Stimulated activated memory B cell treated with anti-CD40 and anti-IgM and Interleukin-4, amounts not matched to agents 10 μg/mL and 1 μg/mL and 100 μg/mL, for 72 hours (primary cell): ENCODE measurements at regions not wholly inside any gene's neighbourhood (a gene's known extent, or its start where the extent isn't known, plus 50 kb on each side); places are given as distances from the start of the nearest gene placed in this dataset.
"Not testable (repeated sequence)": the region's sequence is repeated elsewhere in the genome, so short reads cannot be mapped to it uniquely, and the experiment has no call there.

Source experiments
- ATAC-seq: fragments of 150-1000 bp; cut with Tn5 transposase; 2 replicates; pipeline ENCODE4 v1.10.0; 2021
- H3K27ac Mint-ChIP-seq: one replicate; pipeline ENCODE4 v1.8.0; 2022; ENCODE audit warnings: mild to moderate bottlenecking, mixed read lengths
- H3K27me3 Mint-ChIP-seq: one replicate; pipeline ENCODE4 v1.8.0; 2022; ENCODE audit warnings: mixed read lengths
- H3K36me3 Mint-ChIP-seq: one replicate; pipeline ENCODE4 v1.8.0; 2022; ENCODE audit warnings: mixed read lengths
- H3K4me1 Mint-ChIP-seq: one replicate; pipeline ENCODE4 v1.8.0; 2022; ENCODE audit warnings: mixed read lengths
- H3K4me3 Mint-ChIP-seq: one replicate; pipeline ENCODE4 v1.8.0; 2022; ENCODE audit warnings: mild to moderate bottlenecking, moderate library complexity, mixed read lengths
- H3K9me3 Mint-ChIP-seq: one replicate; pipeline ENCODE4 v1.8.0; 2022; ENCODE audit warnings: mixed read lengths

- Mint-ChIP-seq H3K27me3 (no peaks in the 10 kb centered on the region), H3K9me3 (peaks cover 3% of the 10 kb centered on the region), H3K27ac (no peak overlapping the region), H3K4me1 (no peaks in the 10 kb centered on the region), H3K36me3 (no peaks in the 10 kb centered on the region), H3K4me3 (no peak overlapping the region)
- no peak for ATAC-seq
Observed at GRCh38 chr13:58935689-58936088, 1228.0 kb downstream of the DIAPH3 start.

- H3K4me1 Mint-ChIP-seq: no peaks in the 10 kb centered on the region
- no peak overlapping the region for H3K27ac Mint-ChIP-seq
- H3K4me3 Mint-ChIP-seq: no peak overlapping the region
- peaks cover 11% of the 10 kb centered on the region for H3K9me3 Mint-ChIP-seq
- H3K27me3 Mint-ChIP-seq: no peaks in the 10 kb centered on the region
- no peak for ATAC-seq
- H3K36me3 Mint-ChIP-seq: no peaks in the 10 kb centered on the region
Observed at GRCh38 chr13:58946274-58946673, 1217.5 kb downstream of the DIAPH3 start.

- no peak overlapping the region for H3K4me3 Mint-ChIP-seq
- H3K36me3 Mint-ChIP-seq: no peaks in the 10 kb centered on the region
- peaks cover 11% of the 10 kb centered on the region for H3K9me3 Mint-ChIP-seq
- no peaks in the 10 kb centered on the region for H3K27me3 Mint-ChIP-seq
- H3K27ac Mint-ChIP-seq: no peak overlapping the region
- H3K4me1 Mint-ChIP-seq: no peaks in the 10 kb centered on the region
- no peak for ATAC-seq
Observed at GRCh38 chr13:58949646-58950045, 1214.1 kb downstream of the DIAPH3 start.

DNA sequence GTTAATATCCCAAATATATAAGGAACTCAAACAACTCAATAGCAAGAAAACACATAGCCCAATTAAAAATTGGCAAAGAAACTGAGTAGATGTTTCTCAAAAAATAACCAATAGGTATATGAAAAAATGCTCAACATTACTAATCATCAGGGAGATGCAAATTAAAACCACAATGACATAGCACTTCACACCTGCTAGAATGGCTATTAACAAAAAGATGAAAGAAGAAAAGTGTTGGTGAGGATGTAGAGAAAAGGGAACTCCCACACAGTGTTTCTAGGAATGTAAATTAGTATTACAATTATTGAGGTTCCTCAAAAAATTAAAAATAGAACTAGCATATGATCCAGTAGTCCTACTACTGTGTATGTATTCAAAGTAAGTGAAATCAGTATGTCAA is 1212.8 kb downstream of the DIAPH3 start:
- Mint-ChIP-seq H3K4me1 (no peaks in the 10 kb centered on the region), H3K27ac (no peak overlapping the region), H3K9me3 (peaks cover 8% of the 10 kb centered on the region), H3K27me3 (no peaks in the 10 kb centered on the region), H3K4me3 (no peak overlapping the region), H3K36me3 (no peaks in the 10 kb centered on the region)
- ATAC-seq: no peak

- no peak overlapping the region for H3K4me3 Mint-ChIP-seq
- H3K27me3 Mint-ChIP-seq: no peaks in the 10 kb centered on the region
- peak; percentile 51 for ATAC-seq
- H3K36me3 Mint-ChIP-seq: no peaks in the 10 kb centered on the region
- H3K4me1 Mint-ChIP-seq: no peaks in the 10 kb centered on the region
- peaks cover 8% of the 10 kb centered on the region for H3K9me3 Mint-ChIP-seq
- H3K27ac Mint-ChIP-seq: no peak overlapping the region
Observed at GRCh38 chr13:58953638-58954037, 1210.1 kb downstream of the DIAPH3 start.

DNA sequence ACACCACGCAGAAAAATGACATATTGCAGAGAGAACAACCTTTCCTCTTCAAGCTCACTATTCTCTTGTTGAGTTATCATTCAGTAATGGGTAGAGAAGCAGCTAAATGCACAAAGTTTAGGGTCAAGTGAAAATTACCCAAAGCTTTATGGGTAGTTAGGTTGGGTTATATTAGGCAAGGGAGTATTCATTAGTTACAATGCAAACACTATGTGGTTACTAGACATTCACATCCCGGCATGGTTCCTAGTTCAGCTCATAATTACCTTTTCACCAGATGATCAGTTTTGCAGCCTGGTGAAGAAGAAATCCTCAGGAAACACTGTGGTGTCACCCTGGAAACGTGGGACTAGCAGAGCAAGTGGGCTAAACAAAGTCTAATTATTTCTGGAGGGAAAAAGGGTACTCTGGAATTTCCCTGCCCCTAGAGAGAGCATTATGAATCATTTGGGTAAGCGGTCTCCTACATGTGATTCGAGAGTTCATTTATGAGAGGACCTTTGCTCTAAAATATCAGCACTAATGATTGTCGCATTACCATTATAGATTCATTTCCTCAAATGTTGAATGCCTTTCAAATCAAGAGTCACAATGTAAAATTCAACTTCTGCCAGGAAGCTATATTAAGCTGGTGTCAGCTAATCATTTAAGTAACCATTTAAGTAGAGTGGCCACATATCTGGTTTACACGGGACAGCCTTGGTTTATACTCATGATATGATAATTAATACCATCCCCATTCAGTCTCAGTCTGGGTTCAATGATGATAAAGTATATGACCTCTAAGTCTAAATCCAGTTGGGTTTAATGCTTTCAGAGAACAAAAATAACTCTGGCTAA is 1208.0 kb downstream of the DIAPH3 start:
- Mint-ChIP-seq H3K9me3 (peaks cover 3% of the 10 kb centered on the region), H3K27ac (no peak overlapping the region), H3K36me3 (no peaks in the 10 kb centered on the region), H3K4me1 (no peaks in the 10 kb centered on the region), H3K4me3 (no peak overlapping the region), H3K27me3 (no peaks in the 10 kb centered on the region)
- no peak for ATAC-seq

GRCh38 chr13:58958097-58958496 is 1205.6 kb downstream of the DIAPH3 start:
- H3K4me3 Mint-ChIP-seq, H3K27ac Mint-ChIP-seq, H3K9me3 Mint-ChIP-seq, H3K27me3 Mint-ChIP-seq, H3K36me3 Mint-ChIP-seq, H3K4me1 Mint-ChIP-seq, ATAC-seq: not testable (repeated sequence)

DNA sequence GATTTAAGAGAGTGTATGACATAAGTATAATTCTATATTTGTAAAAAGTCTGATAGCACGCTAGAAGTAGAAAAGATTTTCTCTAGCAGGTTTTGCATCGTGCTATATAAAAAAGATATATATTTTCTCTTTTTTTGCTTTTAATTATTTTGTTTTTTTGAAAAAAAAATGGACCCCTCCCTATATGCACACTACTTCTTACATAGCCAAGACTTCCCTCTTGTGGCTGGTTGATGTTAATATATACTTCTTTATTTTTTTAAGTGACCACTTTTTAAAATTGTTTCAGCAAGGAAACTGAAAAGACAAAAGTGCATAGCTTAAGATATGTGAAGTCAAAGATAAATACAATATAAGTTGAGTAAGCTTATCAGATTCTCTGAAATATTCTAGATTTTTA is 1202.8 kb downstream of the DIAPH3 start:
- no peaks in the 10 kb centered on the region for H3K36me3 Mint-ChIP-seq
- H3K9me3 Mint-ChIP-seq: no peaks in the 10 kb centered on the region

DNA sequence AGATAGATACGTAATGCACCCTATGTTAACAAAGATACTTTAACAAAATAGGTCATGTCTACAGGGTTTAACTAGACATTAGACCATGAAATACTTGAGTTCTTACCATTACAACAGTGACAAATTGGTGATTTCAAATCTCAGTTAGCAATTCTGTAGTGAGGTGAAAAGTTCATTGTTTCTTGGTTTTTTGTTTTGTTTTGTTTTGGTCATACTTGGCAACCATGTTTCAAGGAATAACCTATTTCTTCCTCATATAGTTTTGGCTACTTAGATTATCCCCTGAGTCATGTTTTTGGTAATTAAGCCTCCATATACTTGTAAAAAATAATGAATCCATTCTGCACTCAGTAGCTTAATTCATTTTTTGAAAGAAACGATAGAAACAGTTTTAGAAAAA is 1200.4 kb downstream of the DIAPH3 start:
- Mint-ChIP-seq H3K4me1 (no peaks in the 10 kb centered on the region), H3K27ac (no peak overlapping the region), H3K4me3 (no peak overlapping the region), H3K36me3 (no peaks in the 10 kb centered on the region), H3K27me3 (no peaks in the 10 kb centered on the region), H3K9me3 (no peaks in the 10 kb centered on the region)
- ATAC-seq: no peak

More for the DNA sequence above, 1202.8 kb downstream of the DIAPH3 start:
- no peak for ATAC-seq
- Mint-ChIP-seq H3K27me3 (no peaks in the 10 kb centered on the region), H3K4me1 (no peaks in the 10 kb centered on the region), H3K4me3 (no peak overlapping the region), H3K27ac (no peak overlapping the region)

- H3K4me3 Mint-ChIP-seq: no peak overlapping the region
- H3K9me3 Mint-ChIP-seq: no peaks in the 10 kb centered on the region
- no peaks in the 10 kb centered on the region for H3K27me3 Mint-ChIP-seq
- H3K4me1 Mint-ChIP-seq: no peaks in the 10 kb centered on the region
- no peaks in the 10 kb centered on the region for H3K36me3 Mint-ChIP-seq
- no peak overlapping the region for H3K27ac Mint-ChIP-seq
- ATAC-seq: no peak
Observed at GRCh38 chr13:58964048-58964447, 1199.7 kb downstream of the DIAPH3 start.

DNA sequence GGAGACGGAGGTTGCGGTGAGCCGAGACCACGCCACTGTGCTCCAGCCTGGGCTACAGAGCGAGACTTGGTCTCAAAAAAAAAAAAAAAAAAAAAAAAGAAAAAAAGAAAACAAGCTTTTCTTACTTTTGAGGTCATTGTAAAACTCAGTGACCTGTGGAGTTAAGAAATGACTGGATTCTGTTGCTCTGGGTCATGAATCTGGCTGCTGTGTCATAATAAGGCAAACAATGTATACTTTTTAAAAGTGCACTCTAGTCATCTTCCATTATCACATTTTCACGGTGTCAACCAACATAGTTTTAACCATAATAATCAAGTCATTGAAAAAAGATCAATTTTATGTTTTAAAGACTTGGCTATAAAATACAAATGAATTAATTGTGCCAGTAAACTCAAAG is 1186.6 kb downstream of the DIAPH3 start:
- Mint-ChIP-seq H3K27ac (no peak overlapping the region), H3K9me3 (peaks cover 2% of the 10 kb centered on the region), H3K4me1 (no peaks in the 10 kb centered on the region), H3K4me3 (no peak overlapping the region), H3K36me3 (no peaks in the 10 kb centered on the region), H3K27me3 (no peaks in the 10 kb centered on the region)
- no peak for ATAC-seq

- Mint-ChIP-seq H3K27ac (no peak overlapping the region), H3K36me3 (no peaks in the 10 kb centered on the region), H3K9me3 (peaks cover 8% of the 10 kb centered on the region), H3K4me3 (no peak overlapping the region), H3K27me3 (no peaks in the 10 kb centered on the region), H3K4me1 (no peaks in the 10 kb centered on the region)
- ATAC-seq: no peak
Observed at GRCh38 chr13:58978331-58978730, 1185.4 kb downstream of the DIAPH3 start.

DNA sequence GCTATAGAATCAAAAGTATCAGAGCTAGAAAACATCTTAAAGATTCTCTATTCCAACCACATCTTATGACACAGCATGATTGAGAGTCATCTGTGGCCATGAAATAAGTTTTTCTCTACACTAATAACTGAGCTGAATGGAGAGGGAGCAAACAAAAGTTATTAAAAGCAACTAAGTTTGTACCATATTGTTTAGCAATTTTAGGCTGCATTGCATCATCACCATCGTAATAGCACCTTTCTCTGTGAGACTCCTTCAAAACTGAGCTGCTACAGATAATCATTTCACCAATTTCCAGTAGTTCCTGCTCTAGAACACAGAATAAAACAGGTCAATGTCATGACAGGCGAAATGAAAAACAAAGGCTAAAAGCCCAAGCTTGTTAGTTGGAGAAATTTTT is 1183.9 kb downstream of the DIAPH3 start:
- peaks cover 13% of the 10 kb centered on the region for H3K9me3 Mint-ChIP-seq
- no peaks in the 10 kb centered on the region for H3K4me1 Mint-ChIP-seq
- H3K27ac Mint-ChIP-seq: no peak overlapping the region
- ATAC-seq: no peak
- H3K27me3 Mint-ChIP-seq: no peaks in the 10 kb centered on the region
- H3K4me3 Mint-ChIP-seq: no peak overlapping the region
- H3K36me3 Mint-ChIP-seq: no peaks in the 10 kb centered on the region

GRCh38 chr13:58985845-58986244 is 1177.9 kb downstream of the DIAPH3 start:
- Mint-ChIP-seq H3K9me3 (peaks cover 17% of the 10 kb centered on the region), H3K27ac (no peak overlapping the region), H3K4me1 (no peaks in the 10 kb centered on the region), H3K4me3 (no peak overlapping the region), H3K36me3 (no peaks in the 10 kb centered on the region), H3K27me3 (no peaks in the 10 kb centered on the region)
- no peak for ATAC-seq

- no peak overlapping the region for H3K27ac Mint-ChIP-seq
Observed at GRCh38 chr13:58989556-58989955, 1174.2 kb downstream of the DIAPH3 start.

GRCh38 chr13:58991826-58992477 is 1171.8 kb downstream of the DIAPH3 start:
- Mint-ChIP-seq H3K27ac (no peak overlapping the region), H3K4me1 (no peaks in the 10 kb centered on the region), H3K27me3 (no peaks in the 10 kb centered on the region), H3K9me3 (peaks cover 9% of the 10 kb centered on the region), H3K36me3 (no peaks in the 10 kb centered on the region), H3K4me3 (no peak overlapping the region)
- ATAC-seq: no peak

More at GRCh38 chr13:58989556-58989955, 1174.2 kb downstream of the DIAPH3 start:
- Mint-ChIP-seq H3K36me3 (no peaks in the 10 kb centered on the region), H3K27me3 (no peaks in the 10 kb centered on the region), H3K4me1 (no peaks in the 10 kb centered on the region), H3K4me3 (no peak overlapping the region), H3K9me3 (peaks cover 9% of the 10 kb centered on the region)
- no peak for ATAC-seq
